Activated CD8-positive, alpha-beta T cell treated with anti-CD3 and anti-CD28 coated beads for 36 hours (primary cell): ENCODE measurements at regions not wholly inside any gene's neighbourhood (a gene's known extent, or its start where the extent isn't known, plus 50 kb on each side); places are given as distances from the start of the nearest gene placed in this dataset.

ENCODE experiments used
- ATAC-seq: fragments of 200-7000 bp; cut with Tn5 transposase; one replicate; pipeline ENCODE4 v1.10.0; 2021; ENCODE audit warnings: mild to moderate bottlenecking, moderate library complexity
- CTCF ChIA-PET: fragments of 350-600 bp; sonication (Branson Sonifier 250); formaldehyde crosslinking; loops from one replicate; lab custom pipeline; 2021; ENCODE audit warnings: antibody characterized with exemption; lab: Charles Lee
- POLR2A ChIA-PET: fragments of 350-600 bp; sonication (Branson Sonifier 250); formaldehyde crosslinking; loops from one replicate; lab custom pipeline; 2021; ENCODE audit warnings: antibody characterized with exemption; lab: Charles Lee
- DNase-seq: peaks from one replicate; pipeline ENCODE4 v3.0.0-alpha.2; 2020
- H3K27ac Mint-ChIP-seq: one replicate; pipeline ENCODE4 v1.8.0; 2021; ENCODE audit warnings: mild to moderate bottlenecking, mixed read lengths
- H3K27me3 Mint-ChIP-seq: one replicate; pipeline ENCODE4 v1.8.0; 2021; ENCODE audit warnings: mixed read lengths
- H3K36me3 Mint-ChIP-seq: one replicate; pipeline ENCODE4 v1.8.0; 2021; ENCODE audit warnings: low read depth, mixed read lengths
- H3K4me1 Mint-ChIP-seq: one replicate; pipeline ENCODE4 v1.8.0; 2021; ENCODE audit warnings: low read depth, mixed read lengths
- H3K4me3 Mint-ChIP-seq: one replicate; pipeline ENCODE4 v1.8.0; 2021; ENCODE audit warnings: mild to moderate bottlenecking, moderate library complexity, mixed read lengths
- H3K9me3 Mint-ChIP-seq: one replicate; pipeline ENCODE4 v1.8.0; 2021; ENCODE audit warnings: mixed read lengths
- intact Hi-C: fragments of 100-400 bp; cut with micrococcal nuclease; formaldehyde crosslinking; loops from one replicate; pipeline ENCODE4 v1.10.0; 2022
- TF ChIP-seq, protein P1 (sequence below): fragments of 200-600 bp; IDR thresholded peaks from one replicate; pipeline ENCODE4 v1.8.0; 2022; ENCODE audit warnings: antibody characterized with exemption, mild to moderate bottlenecking

DNA sequence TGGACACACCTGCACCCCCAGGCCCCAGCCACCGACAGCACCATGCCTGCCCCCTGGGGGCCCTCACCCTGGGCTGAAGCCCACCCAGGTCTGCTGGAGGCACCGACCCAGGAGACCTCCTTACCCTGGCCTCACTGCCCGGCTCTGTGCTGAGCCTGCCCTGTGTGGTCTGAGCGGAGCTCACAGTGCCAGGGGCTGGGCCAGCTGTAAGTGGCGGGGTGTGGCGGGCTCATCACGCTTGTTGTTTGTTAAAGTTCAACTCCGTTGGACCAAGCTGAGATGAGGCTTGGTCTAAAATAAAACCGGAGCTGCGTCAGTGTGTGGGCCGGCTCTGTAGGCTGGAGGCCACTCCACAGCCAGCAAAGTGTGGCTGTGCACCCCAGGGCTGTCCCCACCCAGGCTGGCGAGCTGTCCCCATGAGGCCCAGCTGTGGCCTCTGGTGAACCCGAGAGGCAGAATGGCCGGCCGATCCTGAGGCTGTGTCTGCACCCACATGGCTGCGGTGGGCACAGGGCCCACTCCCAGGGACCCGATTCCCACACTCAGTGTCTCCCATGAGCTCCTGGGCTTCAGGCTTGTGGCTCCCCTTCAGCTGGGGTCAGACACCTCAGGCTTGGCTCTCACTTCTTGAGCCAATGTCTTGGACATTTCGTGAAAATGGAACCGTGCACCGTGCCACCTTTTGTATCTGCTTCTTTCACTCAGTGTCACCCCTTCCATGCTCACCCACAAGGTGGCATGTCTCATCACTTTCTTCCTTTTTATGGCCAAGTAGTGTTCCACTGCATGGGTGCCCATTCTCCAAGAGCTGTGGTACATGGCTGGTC, 137.9 kb downstream of the CTTN start:
- DNase-seq (no peak), ATAC-seq (no peak)
- intact Hi-C loops, result no loop called here
- Mint-ChIP-seq H3K36me3 (no peaks in the 10 kb centered on the region), H3K9me3 (no peaks in the 10 kb centered on the region), H3K27me3 (no peaks in the 10 kb centered on the region), H3K4me3 (no peak overlapping the region), H3K4me1 (no peaks in the 10 kb centered on the region), H3K27ac (no peak overlapping the region)
- TF ChIP-seq, protein P1, sequence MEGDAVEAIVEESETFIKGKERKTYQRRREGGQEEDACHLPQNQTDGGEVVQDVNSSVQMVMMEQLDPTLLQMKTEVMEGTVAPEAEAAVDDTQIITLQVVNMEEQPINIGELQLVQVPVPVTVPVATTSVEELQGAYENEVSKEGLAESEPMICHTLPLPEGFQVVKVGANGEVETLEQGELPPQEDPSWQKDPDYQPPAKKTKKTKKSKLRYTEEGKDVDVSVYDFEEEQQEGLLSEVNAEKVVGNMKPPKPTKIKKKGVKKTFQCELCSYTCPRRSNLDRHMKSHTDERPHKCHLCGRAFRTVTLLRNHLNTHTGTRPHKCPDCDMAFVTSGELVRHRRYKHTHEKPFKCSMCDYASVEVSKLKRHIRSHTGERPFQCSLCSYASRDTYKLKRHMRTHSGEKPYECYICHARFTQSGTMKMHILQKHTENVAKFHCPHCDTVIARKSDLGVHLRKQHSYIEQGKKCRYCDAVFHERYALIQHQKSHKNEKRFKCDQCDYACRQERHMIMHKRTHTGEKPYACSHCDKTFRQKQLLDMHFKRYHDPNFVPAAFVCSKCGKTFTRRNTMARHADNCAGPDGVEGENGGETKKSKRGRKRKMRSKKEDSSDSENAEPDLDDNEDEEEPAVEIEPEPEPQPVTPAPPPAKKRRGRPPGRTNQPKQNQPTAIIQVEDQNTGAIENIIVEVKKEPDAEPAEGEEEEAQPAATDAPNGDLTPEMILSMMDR, result no peak
- POLR2A ChIA-PET, result no interaction called here
- CTCF ChIA-PET, result no interaction called here

DNA sequence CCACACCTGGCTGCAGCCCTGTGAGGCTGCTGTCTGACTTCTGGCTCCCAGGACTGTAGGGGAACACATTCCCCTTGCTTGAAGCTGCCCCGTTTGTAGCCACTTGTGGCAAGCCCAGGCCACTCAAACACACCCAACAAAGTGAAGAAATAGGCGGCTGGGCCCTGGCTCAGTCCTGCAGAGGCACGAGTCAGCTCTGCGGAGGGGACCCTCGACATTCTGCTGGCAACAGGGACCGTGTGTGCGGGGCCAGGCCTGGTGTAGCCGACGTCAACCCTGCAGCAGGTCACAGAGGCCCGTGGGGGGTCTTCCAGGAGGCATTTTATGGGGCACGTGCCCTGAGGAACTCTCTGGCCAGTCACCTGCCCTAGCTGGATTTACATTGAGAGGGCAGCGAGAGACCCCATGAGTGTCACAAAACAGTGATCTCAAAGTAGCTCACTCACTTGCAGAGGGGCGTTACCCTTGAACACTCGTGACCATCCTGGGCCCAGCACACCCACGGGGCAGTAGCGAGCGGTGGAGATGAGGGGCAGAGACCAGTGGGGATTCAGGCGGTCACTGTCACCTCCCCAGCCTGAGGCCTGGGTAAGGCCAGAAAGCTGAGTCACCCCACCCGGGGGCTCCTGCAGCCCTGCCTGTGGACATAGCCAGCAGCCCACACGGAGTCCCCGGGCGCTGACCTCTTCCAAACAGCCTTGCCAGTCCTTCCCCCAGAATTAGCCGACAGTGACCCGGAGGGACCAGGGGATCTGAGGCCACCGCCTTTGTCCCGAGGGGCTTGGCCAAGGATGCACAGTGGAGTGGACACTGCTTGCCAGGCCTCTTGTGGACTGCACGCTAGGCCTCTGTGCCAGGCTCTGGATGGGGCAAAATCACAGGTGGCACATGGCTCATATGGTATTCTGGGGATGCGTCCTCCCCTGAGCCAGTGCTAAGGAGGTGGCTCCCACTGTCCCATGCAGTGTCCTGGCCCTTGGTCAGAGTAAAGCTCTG, 139.5 kb downstream of the CTTN start:
- Mint-ChIP-seq H3K27ac (no peak overlapping the region), H3K4me1 (no peaks in the 10 kb centered on the region), H3K9me3 (no peaks in the 10 kb centered on the region), H3K4me3 (no peak overlapping the region), H3K36me3 (no peaks in the 10 kb centered on the region), H3K27me3 (no peaks in the 10 kb centered on the region)
- CTCF ChIA-PET, result no interaction called here
- TF ChIP-seq, protein P1, result no peak
- ATAC-seq (no peak), DNase-seq (no peak)
- intact Hi-C loops, result no loop called here
- POLR2A ChIA-PET, result no interaction called here

DNA sequence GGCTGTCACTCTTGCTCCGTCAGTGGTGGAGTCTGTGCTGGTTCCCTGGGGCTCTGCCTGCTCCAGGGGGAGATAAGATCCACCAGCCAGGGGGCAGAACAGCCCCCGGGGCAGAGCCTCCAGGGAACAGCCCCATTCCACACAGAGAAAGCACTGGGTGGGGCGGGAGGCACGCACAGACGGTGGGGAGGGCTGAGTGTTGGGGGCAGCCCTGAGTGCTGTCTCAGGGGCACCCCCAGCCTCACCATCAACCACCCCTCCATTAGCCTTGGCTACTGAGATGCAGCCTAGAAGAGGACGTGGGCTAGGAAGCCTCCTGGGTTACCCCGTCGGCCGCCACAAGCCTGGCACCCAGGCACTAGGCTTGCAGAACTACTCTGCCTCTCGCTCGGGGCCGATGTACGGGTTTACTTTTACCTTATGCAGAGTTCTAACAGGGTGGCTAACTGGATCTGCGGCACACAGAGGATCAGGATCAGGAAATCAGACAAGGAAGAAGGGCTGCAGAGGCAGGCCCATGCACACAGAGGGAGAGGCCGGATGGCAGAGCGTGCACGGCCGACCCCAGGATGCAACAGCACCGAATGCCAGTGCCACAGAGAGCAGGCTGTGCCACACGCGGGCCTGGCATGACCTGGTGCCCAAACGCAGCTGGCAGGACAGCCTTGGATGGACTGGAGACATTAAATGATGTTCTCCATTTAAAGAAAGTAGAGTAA, 140.5 kb downstream of the CTTN start:
- H3K36me3 Mint-ChIP-seq, result no peaks in the 10 kb centered on the region
- CTCF ChIA-PET, result no interaction called here
- ATAC-seq (no peak), DNase-seq (no peak)
- no peak overlapping the region for H3K4me3 Mint-ChIP-seq
- H3K27ac Mint-ChIP-seq, result no peak overlapping the region
- POLR2A ChIA-PET, result interaction anchor here (0.5 kb wide), 1 partner anchor 606 kb away, joined by 4 read pairs; no protein-coding TSS in a partner anchor
- no peaks in the 10 kb centered on the region for H3K4me1 Mint-ChIP-seq
- H3K9me3 Mint-ChIP-seq, result no peaks in the 10 kb centered on the region
- intact Hi-C loops, result no loop called here
- TF ChIP-seq, protein P1, result no peak
- no peaks in the 10 kb centered on the region for H3K27me3 Mint-ChIP-seq

DNA sequence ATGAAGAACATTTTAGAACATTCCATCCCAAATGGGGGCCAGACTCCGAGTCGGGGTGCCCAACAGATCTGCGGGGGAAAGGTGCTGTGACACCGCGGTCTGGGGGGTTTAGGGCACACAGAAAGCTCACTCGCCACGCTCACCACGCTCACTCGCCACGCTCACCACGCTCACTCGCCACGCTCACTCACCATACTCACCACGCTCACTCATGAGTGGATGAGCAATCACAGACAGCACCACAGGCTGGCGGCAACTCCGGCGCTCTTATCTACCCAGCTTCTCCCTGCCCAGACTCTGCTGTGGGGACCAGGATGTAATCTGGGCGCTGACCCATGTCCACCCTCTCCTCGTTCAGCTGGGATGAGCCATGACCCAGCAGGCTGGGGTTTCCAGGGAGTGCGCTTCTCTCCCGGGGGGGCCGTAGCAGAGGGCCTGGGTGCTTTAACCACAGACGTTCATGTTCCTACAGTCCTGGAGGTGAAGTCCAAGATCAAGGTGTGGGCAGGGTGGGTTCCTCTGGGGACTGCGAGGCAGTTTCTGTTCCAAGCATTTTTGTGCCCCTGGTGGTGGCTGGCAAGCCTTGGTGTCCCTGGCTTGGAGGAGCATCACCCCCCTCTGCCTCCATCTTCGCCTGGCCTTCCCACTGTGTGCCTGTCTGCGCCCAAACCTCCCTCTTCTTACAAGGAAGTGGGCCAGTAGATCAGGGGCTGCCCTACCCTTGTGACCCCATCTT, 141.2 kb downstream of the CTTN start:
- no peaks in the 10 kb centered on the region for H3K36me3 Mint-ChIP-seq
- ChIA-PET CTCF (no interaction called here), POLR2A (interaction anchor here (0.5 kb wide), 1 partner anchor 606 kb away, joined by 4 read pairs; no protein-coding TSS in a partner anchor)
- no peak for ATAC-seq
- TF ChIP-seq, protein P1, result no peak
- H3K4me3 Mint-ChIP-seq, result no peak overlapping the region
- DNase-seq, result no peak
- H3K9me3 Mint-ChIP-seq, result no peaks in the 10 kb centered on the region
- H3K27me3 Mint-ChIP-seq, result no peaks in the 10 kb centered on the region
- H3K27ac Mint-ChIP-seq, result no peak overlapping the region
- intact Hi-C loops, result no loop called here
- H3K4me1 Mint-ChIP-seq, result no peaks in the 10 kb centered on the region
